ENCODE measurements at regions not wholly inside any gene's neighbourhood (a gene's known extent, or its start where the extent isn't known, plus 50 kb on each side); places are given as distances from the start of the nearest gene placed in this dataset.
"Not testable (repeated sequence)": the region's sequence is repeated elsewhere in the genome, so short reads cannot be mapped to it uniquely, and the experiment has no call there.

GRCh38 chr14:71435641-71436040 lies 496.6 kb upstream of the RGS6 start:
- H3K27me3 Mint-ChIP-seq; H3K9me3 Mint-ChIP-seq; DNase-seq; POLR2A ChIA-PET; CTCF ChIA-PET; intact Hi-C loops (cut with micrococcal nuclease); H3K27ac Mint-ChIP-seq; H3K4me3 Mint-ChIP-seq: not testable (repeated sequence)
- Mint-ChIP-seq H3K36me3 (peaks cover 18% of the 10 kb centered on the region), H3K4me1 (ENCODE audit: low read depth) (peaks cover 18% of the 10 kb centered on the region)

- peaks cover 18% of the 10 kb centered on the region for H3K36me3 Mint-ChIP-seq
- CTCF ChIA-PET: no interaction called here
- no peak overlapping the region for H3K4me3 Mint-ChIP-seq
- no peaks in the 10 kb centered on the region for H3K27me3 Mint-ChIP-seq
- POLR2A ChIA-PET: no interaction called here
- DNase-seq: no peak
- no peak overlapping the region for H3K27ac Mint-ChIP-seq
- intact Hi-C loops (cut with micrococcal nuclease): no loop called here
- H3K4me1 Mint-ChIP-seq (ENCODE audit: low read depth): peaks cover 12% of the 10 kb centered on the region
- H3K9me3 Mint-ChIP-seq: no peaks in the 10 kb centered on the region
Measured at GRCh38 chr14:71437870-71438269, 494.4 kb upstream of the RGS6 start.

GRCh38 chr14:71438684-71439083 lies 493.5 kb upstream of the RGS6 start:
- H3K4me1 Mint-ChIP-seq (ENCODE audit: low read depth): peaks cover 11% of the 10 kb centered on the region
- H3K9me3 Mint-ChIP-seq: no peaks in the 10 kb centered on the region
- DNase-seq: no peak
- peaks cover 15% of the 10 kb centered on the region for H3K36me3 Mint-ChIP-seq
- no peak overlapping the region for H3K27ac Mint-ChIP-seq
- ChIA-PET POLR2A (interaction anchor here (0.7 kb wide), 1 partner anchor 118 kb away, joined by 3 read pairs; no protein-coding TSS in a partner anchor), CTCF (no interaction called here)
- intact Hi-C loops (cut with micrococcal nuclease): no loop called here
- H3K27me3 Mint-ChIP-seq: no peaks in the 10 kb centered on the region
- no peak overlapping the region for H3K4me3 Mint-ChIP-seq

- peaks cover 11% of the 10 kb centered on the region for H3K4me1 Mint-ChIP-seq (ENCODE audit: low read depth)
- no peak overlapping the region for H3K27ac Mint-ChIP-seq
- ChIA-PET POLR2A (no interaction called here), CTCF (no interaction called here)
- no peaks in the 10 kb centered on the region for H3K27me3 Mint-ChIP-seq
- H3K9me3 Mint-ChIP-seq: no peaks in the 10 kb centered on the region
- H3K36me3 Mint-ChIP-seq: peaks cover 6% of the 10 kb centered on the region
- H3K4me3 Mint-ChIP-seq: no peak overlapping the region
- intact Hi-C loops (cut with micrococcal nuclease): no loop called here
- no peak for DNase-seq
Measured at GRCh38 chr14:71441126-71441525, 491.1 kb upstream of the RGS6 start.

- Mint-ChIP-seq H3K9me3 (no peaks in the 10 kb centered on the region), H3K4me3 (no peak overlapping the region), H3K36me3 (peaks cover 4% of the 10 kb centered on the region), H3K27me3 (no peaks in the 10 kb centered on the region), H3K4me1 (ENCODE audit: low read depth) (peaks cover 6% of the 10 kb centered on the region), H3K27ac (no peak overlapping the region)
- intact Hi-C loops (cut with micrococcal nuclease): no loop called here
- ChIA-PET POLR2A (no interaction called here), CTCF (no interaction called here)
- DNase-seq: no peak
Measured at GRCh38 chr14:71444030-71444822, 488.0 kb upstream of the RGS6 start.

GRCh38 chr14:71448431-71449315 lies 483.6 kb upstream of the RGS6 start:
- ChIA-PET CTCF (interaction anchor here (0.8 to 1.5 kb wide), 2 partner anchors 29 to 310 kb away, joined by 3 to 5 read pairs; no protein-coding TSS in a partner anchor), POLR2A (no interaction called here)
- H3K36me3 Mint-ChIP-seq: no peaks in the 10 kb centered on the region
- intact Hi-C loops (cut with micrococcal nuclease): no loop called here
- no peaks in the 10 kb centered on the region for H3K9me3 Mint-ChIP-seq
- H3K27me3 Mint-ChIP-seq: no peaks in the 10 kb centered on the region
- H3K4me3 Mint-ChIP-seq: no peak overlapping the region
- H3K27ac Mint-ChIP-seq: no peak overlapping the region
- no peak for DNase-seq
- H3K4me1 Mint-ChIP-seq (ENCODE audit: low read depth): peaks cover 8% of the 10 kb centered on the region

- H3K9me3 Mint-ChIP-seq: no peaks in the 10 kb centered on the region
- no peak overlapping the region for H3K4me3 Mint-ChIP-seq
- H3K27ac Mint-ChIP-seq: no peak overlapping the region
- H3K36me3 Mint-ChIP-seq: no peaks in the 10 kb centered on the region
- H3K27me3 Mint-ChIP-seq: no peaks in the 10 kb centered on the region
- POLR2A ChIA-PET: no interaction called here
- no peak for DNase-seq
- peaks cover 9% of the 10 kb centered on the region for H3K4me1 Mint-ChIP-seq (ENCODE audit: low read depth)
- intact Hi-C loops (cut with micrococcal nuclease): no loop called here
- CTCF ChIA-PET: interaction anchor here (0.8 to 1.5 kb wide), 2 partner anchors 30 to 311 kb away, joined by 3 to 5 read pairs; no protein-coding TSS in a partner anchor
Measured at GRCh38 chr14:71449316-71450055, 482.7 kb upstream of the RGS6 start.

- Mint-ChIP-seq H3K4me3 (no peak overlapping the region), H3K9me3 (no peaks in the 10 kb centered on the region), H3K27ac (no peak overlapping the region), H3K4me1 (ENCODE audit: low read depth) (peaks cover 16% of the 10 kb centered on the region), H3K27me3 (no peaks in the 10 kb centered on the region), H3K36me3 (no peaks in the 10 kb centered on the region)
- POLR2A ChIA-PET: interaction anchor here (0.7 kb wide), 1 partner anchor 22 kb away, joined by 6 read pairs; no protein-coding TSS in a partner anchor
- no peak for DNase-seq
- CTCF ChIA-PET: no interaction called here
- intact Hi-C loops (cut with micrococcal nuclease): no loop called here
Measured at GRCh38 chr14:71451501-71451900, 480.7 kb upstream of the RGS6 start.

GRCh38 chr14:71452539-71452938 lies 479.7 kb upstream of the RGS6 start:
- ChIA-PET POLR2A (no interaction called here), CTCF (interaction anchor here (0.6 kb wide), 1 partner anchor 12 kb away, joined by 3 read pairs; no protein-coding TSS in a partner anchor)
- peaks cover 16% of the 10 kb centered on the region for H3K4me1 Mint-ChIP-seq (ENCODE audit: low read depth)
- no peaks in the 10 kb centered on the region for H3K36me3 Mint-ChIP-seq
- H3K4me3 Mint-ChIP-seq: no peak overlapping the region
- no peak for DNase-seq
- H3K27me3 Mint-ChIP-seq: no peaks in the 10 kb centered on the region
- H3K27ac Mint-ChIP-seq: no peak overlapping the region
- no peaks in the 10 kb centered on the region for H3K9me3 Mint-ChIP-seq
- intact Hi-C loops (cut with micrococcal nuclease): no loop called here

GRCh38 chr14:71452987-71453386 lies 479.2 kb upstream of the RGS6 start:
- ChIA-PET CTCF (no interaction called here), POLR2A (no interaction called here)
- Mint-ChIP-seq H3K27ac (no peak overlapping the region), H3K27me3 (no peaks in the 10 kb centered on the region), H3K4me1 (ENCODE audit: low read depth) (peaks cover 16% of the 10 kb centered on the region), H3K36me3 (no peaks in the 10 kb centered on the region), H3K4me3 (no peak overlapping the region), H3K9me3 (no peaks in the 10 kb centered on the region)
- intact Hi-C loops (cut with micrococcal nuclease): no loop called here
- DNase-seq: no peak

GRCh38 chr14:71454010-71454409 lies 478.2 kb upstream of the RGS6 start:
- Mint-ChIP-seq H3K27me3 (no peaks in the 10 kb centered on the region), H3K4me3 (no peak overlapping the region), H3K9me3 (no peaks in the 10 kb centered on the region), H3K36me3 (no peaks in the 10 kb centered on the region), H3K4me1 (ENCODE audit: low read depth) (peaks cover 14% of the 10 kb centered on the region), H3K27ac (no peak overlapping the region)
- DNase-seq: no peak
- intact Hi-C loops (cut with micrococcal nuclease): no loop called here
- ChIA-PET CTCF (no interaction called here), POLR2A (no interaction called here)

Measured in activated CD4-positive, alpha-beta memory T cell treated with anti-CD3 and anti-CD28 coated beads for 36 hours (primary cell).